H9 (cell line): ENCODE measurements at regions not wholly inside any gene's neighbourhood (a gene's known extent, or its start where the extent isn't known, plus 50 kb on each side); places are given as distances from the start of the nearest gene placed in this dataset.

Experiments used
- DNase-seq: peaks from one replicate; pipeline ENCODE4 v3.0.0-alpha.2; 2017
- H2AFZ ChIP-seq: one replicate; pipeline ENCODE4 v1.6.1; 2013; ENCODE audit warnings: mild to moderate bottlenecking, low read length, control low read depth, moderate library complexity
- H2AK5ac ChIP-seq: 2 replicates; pipeline ENCODE4 v1.6.1; 2013; ENCODE audit warnings: low read length, control low read depth, mixed read lengths; ENCODE audit not compliant: insufficient read length
- H2BK120ac ChIP-seq: one replicate; pipeline ENCODE4 v1.6.1; 2013; ENCODE audit warnings: low read depth, mild to moderate bottlenecking, low read length, control low read depth, inconsistent platforms; ENCODE audit not compliant: poor library complexity, severe bottlenecking
- H2BK12ac ChIP-seq: 2 replicates; pipeline ENCODE4 v1.6.1; 2013; ENCODE audit warnings: low read length, control low read depth, mixed read lengths, low read depth; ENCODE audit not compliant: insufficient read length
- H2BK15ac ChIP-seq: 2 replicates; pipeline ENCODE4 v1.6.1; 2013; ENCODE audit warnings: low read depth, low read length, control low read depth
- H2BK20ac ChIP-seq: one replicate; pipeline ENCODE4 v1.6.1; 2013; ENCODE audit warnings: low read depth, mild to moderate bottlenecking, low read length, control low read depth, inconsistent platforms; ENCODE audit not compliant: poor library complexity, severe bottlenecking
- H2BK5ac ChIP-seq: 2 replicates; pipeline ENCODE4 v1.6.1; 2013; ENCODE audit warnings: low read length, control low read depth, mixed read lengths; ENCODE audit not compliant: insufficient read length
- H3K14ac ChIP-seq: 2 replicates; pipeline ENCODE4 v1.6.1; 2013; ENCODE audit warnings: low read length, control low read depth; ENCODE audit not compliant: insufficient read depth
- H3K18ac ChIP-seq: 2 replicates; pipeline ENCODE4 v1.6.1; 2013; ENCODE audit warnings: low read depth, mild to moderate bottlenecking, mixed read lengths, low read length, control low read depth; ENCODE audit not compliant: insufficient read length
- H3K23ac ChIP-seq: 2 replicates; pipeline ENCODE4 v1.6.1; 2013; ENCODE audit warnings: low read length, control low read depth, mixed read lengths, low read depth; ENCODE audit not compliant: insufficient read length
- H3K23me2 ChIP-seq: 2 replicates; pipeline ENCODE4 v1.6.1; 2013; ENCODE audit warnings: low read depth, mild to moderate bottlenecking, mixed read lengths, low read length, control low read depth; ENCODE audit not compliant: insufficient read length, poor library complexity, severe bottlenecking
- H3K27ac ChIP-seq: 2 replicates; pipeline ENCODE4 v1.5.1; 2013; ENCODE audit warnings: low read length, control low read depth, mixed read lengths, low read depth; ENCODE audit not compliant: insufficient read length
- H3K27me3 ChIP-seq: 2 replicates; pipeline ENCODE4 v1.6.1; 2013; ENCODE audit warnings: low read length, control low read depth, inconsistent platforms; ENCODE audit not compliant: insufficient read depth
- H3K4ac ChIP-seq: 2 replicates; pipeline ENCODE4 v1.6.1; 2013; ENCODE audit warnings: low read depth, mild to moderate bottlenecking, control low read depth, inconsistent platforms, low read length, moderate library complexity
- H3K4me1 ChIP-seq: 2 replicates; pipeline ENCODE4 v1.6.1; 2013; ENCODE audit warnings: low read length, control low read depth, inconsistent platforms; ENCODE audit not compliant: insufficient read depth
- H3K4me2 ChIP-seq: 2 replicates; pipeline ENCODE4 v1.6.1; 2013; ENCODE audit warnings: low read length, control low read depth, mixed read lengths; ENCODE audit not compliant: insufficient read length, insufficient read depth
- H3K56ac ChIP-seq: 2 replicates; pipeline ENCODE4 v1.6.1; 2013; ENCODE audit warnings: low read depth, mild to moderate bottlenecking, mixed read lengths, low read length, control low read depth; ENCODE audit not compliant: insufficient read length
- H3K79me1 ChIP-seq: 2 replicates; pipeline ENCODE4 v1.6.1; 2013; ENCODE audit warnings: low read depth, mild to moderate bottlenecking, moderate library complexity, low read length, control low read depth, inconsistent platforms; ENCODE audit not compliant: insufficient read depth, poor library complexity, severe bottlenecking
- H3K79me2 ChIP-seq: 2 replicates; pipeline ENCODE4 v1.6.1; 2013; ENCODE audit warnings: low read length, control low read depth, inconsistent platforms; ENCODE audit not compliant: insufficient read depth
- H3K9ac ChIP-seq: 2 replicates; pipeline ENCODE4 v1.6.1; 2013; ENCODE audit warnings: low read length, control low read depth, mixed read lengths; ENCODE audit not compliant: insufficient read length; ENCODE audit errors: extremely low read depth
- H3K9me3 ChIP-seq: one replicate; pipeline ENCODE4 v1.6.1; 2013; ENCODE audit warnings: low read depth, low read length, inconsistent platforms; ENCODE audit not compliant: control insufficient read depth
- H3T11ph ChIP-seq: one replicate; pipeline ENCODE4 v1.6.1; 2013; ENCODE audit warnings: mild to moderate bottlenecking, low read length, control low read depth, inconsistent platforms
- H4K20me1 ChIP-seq: one replicate; pipeline ENCODE4 v1.6.1; 2013; ENCODE audit not compliant: control insufficient read depth, insufficient read length, insufficient read depth
- H4K5ac ChIP-seq: 2 replicates; pipeline ENCODE4 v1.6.1; 2013; ENCODE audit warnings: low read depth, mild to moderate bottlenecking, mixed read lengths, low read length, control low read depth; ENCODE audit not compliant: insufficient read length
- H4K8ac ChIP-seq: replicated peaks from 2 replicates; pipeline ENCODE4 v1.6.1; 2013; ENCODE audit warnings: low read length, control low read depth, mixed read lengths, low read depth; ENCODE audit not compliant: insufficient read length
- H4K91ac ChIP-seq: 2 replicates; pipeline ENCODE4 v1.6.1; 2013; ENCODE audit warnings: low read depth, mild to moderate bottlenecking, moderate library complexity, mixed read lengths, low read length, control low read depth; ENCODE audit not compliant: insufficient read length
- H3K27ac Mint-ChIP-seq, 3 experiments: 2 replicates in 2 of 3; 3 replicates in 1 of 3; pipeline ENCODE4 v1.8.0; 2020 to 2021; ENCODE audit warnings: mixed read lengths in 3 of 3, mild to moderate bottlenecking in 1 of 3, moderate library complexity in 1 of 3
- H3K27me3 Mint-ChIP-seq: 2 replicates; pipeline ENCODE4 v1.8.0; 2021; ENCODE audit warnings: low read depth, mild to moderate bottlenecking, moderate library complexity, mixed read lengths
- H3K36me3 Mint-ChIP-seq, 3 experiments: 2 replicates in 2 of 3; 3 replicates in 1 of 3; pipeline ENCODE4 v1.8.0; 2020 to 2021; ENCODE audit warnings: low read depth in 3 of 3, mixed read lengths in 3 of 3; ENCODE audit not compliant: insufficient read depth in 1 of 3
- H3K4me1 Mint-ChIP-seq, 2 experiments: 2 replicates each; pipeline ENCODE4 v1.8.0; 2020; ENCODE audit warnings: mixed read lengths in 2 of 2
- H3K4me3 Mint-ChIP-seq, 2 experiments: 2 replicates in 1 of 2; 3 replicates in 1 of 2; pipeline ENCODE4 v1.8.0; 2020 to 2021; ENCODE audit warnings: mild to moderate bottlenecking in 2 of 2, mixed read lengths in 2 of 2, moderate library complexity in 1 of 2
- H3K9me3 Mint-ChIP-seq, 2 experiments: 2 replicates in 1 of 2; 3 replicates in 1 of 2; pipeline ENCODE4 v1.8.0; 2020; ENCODE audit warnings: mild to moderate bottlenecking in 2 of 2, mixed read lengths in 2 of 2, moderate library complexity in 1 of 2
- WGBS: extraction: QIAGEN DNeasy Blood & Tissue Kit; methylation state at CpG from one replicate; pipeline ENCODE4 v1.1.7; 2013; ENCODE audit warnings: missing lambda C conversion rate, low lambda C conversion rate, mixed read lengths; ENCODE audit not compliant: insufficient read length; ENCODE audit errors: extremely low coverage; 5-methylcytosine and 5-hydroxymethylcytosine counted together
- TF ChIP-seq, protein P1 (sequence below): fragments of 200-600 bp; sonication (generic); conservative IDR thresholded peaks from 3 replicates; pipeline ENCODE4 v1.8.0; 2021; ENCODE audit warnings: antibody characterized with exemption, mild to moderate bottlenecking

- Histone ChIP-seq H3K4ac (no peak overlapping the region), H4K8ac (no peak overlapping the region), H3T11ph (no peak overlapping the region), H3K18ac (no peak overlapping the region), H3K56ac (no peak overlapping the region), H2AK5ac (no peak overlapping the region), H4K91ac (no peak overlapping the region), H2BK20ac (no peak overlapping the region), H3K4me1 (no peaks in the 10 kb centered on the region), H3K27me3 (peaks cover 10% of the 10 kb centered on the region; the same call in 1 of the 2 replicates), H3K79me2 (no peaks in the 10 kb centered on the region), H3K4me2 (no peak overlapping the region), H2BK12ac (no peak overlapping the region), H3K9me3 (no peaks in the 10 kb centered on the region), H2BK5ac (no peak overlapping the region), H2AFZ (no peak overlapping the region), H3K9ac (no peak overlapping the region), H2BK15ac (no peak overlapping the region), H3K23me2 (no peaks in the 10 kb centered on the region), H3K14ac (no peak overlapping the region), H4K5ac (no peak overlapping the region), H3K79me1 (no peaks in the 10 kb centered on the region), H3K27ac (no peak overlapping the region), H3K23ac (no peak overlapping the region), H4K20me1 (no peaks in the 10 kb centered on the region), H2BK120ac (no peak overlapping the region)
- peaks cover 12 to 17% of the 10 kb centered on the region in 2 experiments for H3K9me3 Mint-ChIP-seq
- H3K4me3 Mint-ChIP-seq: no peak overlapping the region
- WGBS: no CpG with 5 or more reads among the region's 8 CpGs
- DNase-seq: peak; percentile 22
- peaks cover 90% of the 10 kb centered on the region for H3K27me3 Mint-ChIP-seq
- peaks cover 0 to 11% (median 0%) of the 10 kb centered on the region in 3 experiments; a peak in 3 of 7 replicates for H3K36me3 Mint-ChIP-seq
- H3K27ac Mint-ChIP-seq: no peak overlapping the region
- H3K4me1 Mint-ChIP-seq: peaks cover 63 to 73% of the 10 kb centered on the region in 2 experiments
- TF ChIP-seq, protein P1, sequence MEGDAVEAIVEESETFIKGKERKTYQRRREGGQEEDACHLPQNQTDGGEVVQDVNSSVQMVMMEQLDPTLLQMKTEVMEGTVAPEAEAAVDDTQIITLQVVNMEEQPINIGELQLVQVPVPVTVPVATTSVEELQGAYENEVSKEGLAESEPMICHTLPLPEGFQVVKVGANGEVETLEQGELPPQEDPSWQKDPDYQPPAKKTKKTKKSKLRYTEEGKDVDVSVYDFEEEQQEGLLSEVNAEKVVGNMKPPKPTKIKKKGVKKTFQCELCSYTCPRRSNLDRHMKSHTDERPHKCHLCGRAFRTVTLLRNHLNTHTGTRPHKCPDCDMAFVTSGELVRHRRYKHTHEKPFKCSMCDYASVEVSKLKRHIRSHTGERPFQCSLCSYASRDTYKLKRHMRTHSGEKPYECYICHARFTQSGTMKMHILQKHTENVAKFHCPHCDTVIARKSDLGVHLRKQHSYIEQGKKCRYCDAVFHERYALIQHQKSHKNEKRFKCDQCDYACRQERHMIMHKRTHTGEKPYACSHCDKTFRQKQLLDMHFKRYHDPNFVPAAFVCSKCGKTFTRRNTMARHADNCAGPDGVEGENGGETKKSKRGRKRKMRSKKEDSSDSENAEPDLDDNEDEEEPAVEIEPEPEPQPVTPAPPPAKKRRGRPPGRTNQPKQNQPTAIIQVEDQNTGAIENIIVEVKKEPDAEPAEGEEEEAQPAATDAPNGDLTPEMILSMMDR: no peak
Observed at GRCh38 chr17:77738751-77739531, 219.6 kb upstream of the TNRC6C start.
